Activated naive CD8-positive, alpha-beta T cell treated with anti-CD3 and anti-CD28 coated beads, Interleukin-2, amount 50 U/mL, for 16 hours (primary cell): ENCODE measurements at regions not wholly inside any gene's neighbourhood (a gene's known extent, or its start where the extent isn't known, plus 50 kb on each side); places are given as distances from the start of the nearest gene placed in this dataset.

Experiments used
- DNase-seq: peaks from one replicate; pipeline ENCODE4 v3.0.0-alpha.2; 2020; ENCODE audit warnings: low read depth, low spot score

DNA sequence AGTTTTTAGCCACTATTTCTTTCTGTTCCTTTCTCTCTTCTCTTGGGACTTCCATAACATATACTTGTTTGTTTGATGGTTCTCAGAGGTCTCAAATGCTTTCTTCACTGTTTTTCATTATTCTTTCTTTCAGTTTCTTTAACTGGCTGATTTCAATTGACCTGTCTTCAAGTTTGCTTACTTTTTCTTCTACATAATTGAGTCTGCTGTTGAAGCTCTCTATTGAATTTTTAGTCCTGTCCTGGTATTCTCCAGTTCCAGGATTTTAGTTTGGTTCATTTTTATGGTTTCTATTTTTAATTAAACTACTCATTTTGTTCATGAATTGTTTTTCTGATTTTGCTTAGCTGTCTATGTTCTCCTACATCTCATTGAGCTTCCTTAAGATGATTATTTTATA lies 1305.3 kb upstream of the CELF2 start:
- no peak for DNase-seq

DNA sequence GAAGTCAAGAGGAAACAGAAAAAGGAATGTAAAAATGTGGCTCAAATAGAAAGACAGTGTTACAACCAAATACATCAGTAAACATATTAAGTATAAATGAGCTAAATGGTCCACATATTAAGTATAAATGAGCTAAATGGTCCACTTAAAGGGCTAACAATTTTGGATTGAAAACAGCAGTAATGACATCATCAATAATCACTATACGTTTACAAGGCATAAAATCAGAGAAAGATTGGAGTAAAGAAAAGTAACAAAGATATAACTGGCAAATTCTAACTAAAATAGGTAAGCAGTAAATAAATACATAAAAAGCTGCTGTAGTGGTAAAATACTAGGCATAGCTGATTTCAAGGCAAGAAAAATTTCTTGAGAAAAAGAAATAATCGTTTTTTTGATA lies 1298.4 kb upstream of the CELF2 start:
- DNase-seq: no peak

DNA sequence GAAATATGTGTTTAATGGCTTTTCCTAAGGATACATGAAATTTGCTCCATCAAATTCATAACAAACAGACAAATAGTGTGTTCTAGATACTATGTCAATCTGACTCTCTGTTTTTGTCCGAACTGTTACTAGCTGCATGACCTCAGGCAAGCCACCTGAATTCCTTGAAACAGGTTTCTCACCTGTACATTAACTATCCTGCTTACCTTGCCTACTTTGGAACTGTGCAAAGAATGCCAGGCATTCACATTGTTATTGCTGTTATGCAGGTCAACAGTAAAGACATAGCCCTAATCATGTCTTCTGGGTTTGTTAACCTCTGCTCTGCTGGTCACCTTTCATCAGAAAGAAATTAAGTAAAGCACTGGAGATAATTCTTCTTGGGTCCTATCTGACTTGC lies 1283.9 kb upstream of the CELF2 start:
- DNase-seq: no peak

DNA sequence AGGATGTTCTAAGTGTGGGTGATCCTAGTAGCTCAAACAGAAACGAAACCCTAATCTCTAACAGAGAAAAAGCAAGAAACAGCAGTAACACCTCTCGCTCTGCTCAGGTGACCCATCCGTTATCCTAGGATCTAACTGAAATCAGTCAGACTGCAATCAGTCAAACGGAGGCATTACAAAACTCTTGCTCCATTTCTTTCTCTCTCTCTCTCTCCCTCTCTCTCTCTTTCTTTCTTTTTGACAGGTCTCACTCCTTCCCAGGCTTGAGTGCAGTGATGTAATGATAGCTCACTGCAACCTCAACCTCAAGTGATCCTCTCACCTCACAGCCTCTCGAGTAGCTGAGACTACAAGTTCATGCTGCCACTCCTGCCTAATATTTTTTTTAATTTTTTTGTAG lies 1283.5 kb upstream of the CELF2 start:
- DNase-seq: no peak

DNA sequence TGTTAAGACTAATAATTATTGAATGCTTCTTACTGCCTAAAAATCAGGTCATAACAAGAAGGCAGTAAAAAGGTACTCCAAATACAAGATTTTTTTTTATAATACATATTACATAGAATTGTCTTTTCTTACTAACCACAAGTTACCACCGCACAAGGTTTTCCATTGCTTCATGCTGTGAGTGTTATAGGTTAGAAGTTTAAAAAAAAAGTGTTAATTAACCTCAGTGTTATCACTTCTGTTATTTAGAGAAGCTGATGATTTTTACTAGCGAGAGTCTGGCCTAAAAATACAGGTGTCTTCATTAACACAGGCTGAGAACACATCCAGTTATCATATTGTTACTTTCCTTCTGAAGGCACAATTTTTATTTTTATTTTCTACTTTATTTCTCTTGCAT lies 1281.9 kb upstream of the CELF2 start:
- DNase-seq: no peak

DNA sequence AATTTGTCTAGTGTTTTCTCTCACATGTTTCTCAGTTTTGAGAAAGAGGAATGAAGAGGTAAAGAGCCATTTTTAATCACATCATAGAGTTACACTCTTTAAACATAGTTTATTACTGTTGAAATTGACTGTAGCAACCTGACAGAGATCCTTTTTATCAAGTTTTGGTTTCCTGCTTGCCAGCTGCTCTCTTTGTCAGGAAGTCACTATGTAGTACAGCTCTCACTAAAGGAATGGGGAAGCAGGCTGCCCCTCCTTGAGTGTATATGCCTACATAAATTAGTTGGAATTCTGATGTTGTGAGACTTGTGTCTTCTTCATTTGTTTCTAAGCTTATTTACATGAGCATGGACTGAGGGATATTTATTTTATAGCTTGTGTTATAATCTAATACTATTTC lies 1274.0 kb upstream of the CELF2 start:
- no peak for DNase-seq

DNA sequence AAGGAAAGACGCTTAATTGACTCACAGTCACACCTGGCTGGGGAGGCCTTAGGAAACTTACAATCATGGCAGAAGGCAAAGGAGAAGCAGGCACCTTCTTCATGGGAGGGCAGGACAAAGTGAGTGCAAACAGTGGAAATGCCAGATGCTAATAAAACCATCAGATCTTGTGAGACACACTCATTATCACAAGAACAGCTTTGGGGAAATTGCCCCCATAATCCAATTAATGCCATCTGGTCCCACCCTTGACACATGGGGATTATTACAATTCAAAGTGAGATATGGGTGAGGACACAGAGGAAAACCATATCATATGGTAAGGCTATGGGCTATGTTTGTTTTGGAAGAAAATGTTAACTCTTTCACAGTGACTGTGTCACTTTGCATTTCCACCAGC lies 1272.5 kb upstream of the CELF2 start:
- DNase-seq: no peak

DNA sequence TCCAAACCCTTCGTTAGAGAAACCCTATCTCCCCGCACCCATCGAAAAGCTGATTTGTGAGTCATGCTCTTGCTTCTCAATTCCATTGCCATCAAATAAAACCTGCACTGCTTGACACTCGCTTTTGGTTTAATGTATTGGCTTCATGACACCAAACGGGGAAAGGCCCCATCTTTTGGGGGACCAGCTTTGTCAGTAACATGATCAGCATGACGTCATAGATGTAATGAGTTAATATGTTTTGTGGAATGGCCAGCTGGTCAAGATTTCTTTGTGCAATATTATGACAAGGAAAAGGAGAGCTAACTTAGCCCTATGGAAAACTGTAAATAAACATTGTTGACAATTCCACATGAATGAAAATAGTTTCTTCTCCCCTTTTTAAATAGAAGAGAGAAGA lies 1260.5 kb upstream of the CELF2 start:
- no peak for DNase-seq

DNA sequence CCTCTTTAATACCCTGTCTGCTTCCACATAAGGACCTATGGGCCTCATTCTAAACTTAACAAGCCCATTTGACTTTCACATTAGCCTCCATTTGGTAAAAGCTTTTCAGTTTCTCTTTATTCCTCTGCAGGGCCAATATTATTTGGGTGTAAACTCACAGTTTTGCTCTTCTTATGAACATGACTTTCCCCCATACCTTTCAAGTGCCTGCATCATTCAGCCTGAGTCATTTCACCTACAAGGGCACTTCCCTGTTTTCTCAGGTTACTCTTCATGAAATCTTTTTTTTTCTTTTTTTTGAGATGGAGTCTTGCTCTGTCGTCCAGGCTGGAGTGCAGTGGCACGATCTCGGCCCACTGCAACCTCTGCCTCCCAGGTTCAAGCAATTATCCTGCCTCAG lies 1258.1 kb upstream of the CELF2 start:
- DNase-seq: no peak

DNA sequence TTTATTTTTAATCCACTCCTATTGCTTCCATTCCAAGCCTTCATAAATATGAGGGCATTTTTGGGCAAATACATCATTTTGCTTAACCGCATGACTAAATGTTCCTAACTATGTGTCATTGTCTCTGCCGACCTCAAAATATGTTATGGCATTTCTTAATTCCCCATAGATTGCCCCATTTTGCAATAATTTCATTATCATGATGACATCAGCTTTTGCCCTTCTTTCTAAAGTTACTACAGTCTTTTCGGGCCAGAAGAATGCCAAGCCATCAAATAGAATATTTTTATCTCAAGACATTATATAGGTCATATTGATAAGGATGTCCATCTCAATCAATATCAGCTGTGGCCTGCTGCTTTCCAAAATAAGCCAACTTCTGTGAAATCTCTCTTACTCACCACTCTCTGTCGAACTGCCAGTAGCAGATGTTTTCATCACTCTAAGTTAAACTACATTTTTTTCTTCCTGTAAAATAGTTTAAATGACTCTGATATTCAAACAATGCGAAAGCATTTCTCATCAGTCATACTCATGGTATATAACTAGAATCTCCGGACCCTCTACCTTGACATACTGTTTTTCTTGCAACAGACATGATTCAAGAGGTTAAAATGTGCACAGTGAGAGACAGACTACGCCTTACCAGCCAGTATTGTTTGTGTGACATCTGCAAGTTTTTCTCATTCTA lies 1254.6 kb upstream of the CELF2 start:
- no peak for DNase-seq

DNA sequence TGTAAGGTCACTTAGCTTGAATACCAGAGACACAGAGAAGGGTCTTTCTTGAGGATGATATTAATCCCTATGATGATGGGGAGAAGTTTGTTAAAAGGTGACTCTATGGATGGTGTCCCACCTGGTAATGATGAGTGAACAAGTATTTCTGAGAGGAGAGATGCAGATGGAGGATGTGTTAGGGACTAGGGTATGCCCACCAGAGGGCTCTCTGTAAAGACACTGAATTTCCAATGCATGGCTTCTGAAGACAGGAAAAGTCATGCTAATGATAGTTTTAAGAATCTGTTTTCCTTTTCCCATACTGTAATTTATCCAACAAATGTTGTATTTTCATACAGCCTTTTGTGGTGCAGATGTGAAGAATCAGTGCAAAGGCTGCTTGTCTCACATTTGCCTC lies 1250.9 kb upstream of the CELF2 start:
- DNase-seq: no peak

DNA sequence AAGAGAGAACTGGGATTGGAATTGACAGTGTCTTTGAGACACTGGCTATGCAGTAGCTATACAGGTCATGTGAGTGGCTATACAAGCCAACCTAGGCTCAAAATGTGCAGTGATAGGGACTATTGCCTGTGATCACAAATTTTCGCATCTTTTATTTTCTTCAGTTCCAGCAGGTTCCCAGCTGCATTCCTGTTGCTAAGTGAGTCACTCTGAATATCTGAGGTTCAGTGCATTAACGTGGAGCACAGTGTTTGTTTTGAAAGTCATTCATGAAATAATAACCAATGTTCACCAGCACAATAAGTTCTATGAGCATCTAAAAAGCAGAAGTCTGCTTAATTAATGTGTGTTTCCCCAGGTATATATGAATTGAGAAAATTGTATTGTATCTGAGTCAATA lies 1236.0 kb upstream of the CELF2 start:
- DNase-seq: no peak

DNA sequence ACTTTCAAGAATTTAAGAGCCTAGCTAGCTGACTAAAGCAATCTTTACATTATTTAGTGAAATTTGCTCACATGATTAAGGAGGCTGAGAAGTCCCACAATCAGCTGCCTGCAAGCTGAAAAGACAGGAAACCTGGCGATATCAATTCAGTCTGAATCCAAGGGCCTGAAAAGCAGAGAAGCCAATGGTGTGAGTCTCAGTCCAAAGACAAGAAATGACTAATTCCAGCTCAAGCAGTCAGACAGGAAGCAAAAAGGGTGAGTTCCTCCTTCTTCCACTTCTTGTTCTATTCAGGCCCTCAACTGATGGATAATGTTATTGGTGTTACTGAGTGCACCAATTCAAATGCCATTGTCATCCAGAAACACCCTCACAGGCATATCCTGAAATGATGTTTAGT lies 1231.6 kb upstream of the CELF2 start:
- DNase-seq: no peak

DNA sequence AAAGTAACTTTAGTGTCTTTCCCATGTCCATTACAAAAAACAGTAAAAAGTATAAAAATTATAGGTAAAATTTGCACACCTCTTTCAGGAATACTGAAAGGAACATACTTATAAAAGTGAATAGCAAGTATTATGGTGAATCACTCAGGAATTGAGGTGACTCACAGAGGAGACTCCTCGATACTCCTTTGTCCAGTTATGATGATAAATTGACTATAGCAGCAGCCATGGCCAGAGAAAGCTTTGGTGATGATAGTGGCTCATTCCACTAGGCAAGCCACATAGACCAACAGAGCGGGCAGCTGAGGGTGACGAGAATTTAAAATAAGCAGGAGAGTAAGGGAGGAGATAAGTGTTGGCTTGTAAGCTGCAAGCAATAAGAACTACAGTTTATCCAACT lies 1231.1 kb upstream of the CELF2 start:
- DNase-seq: no peak

DNA sequence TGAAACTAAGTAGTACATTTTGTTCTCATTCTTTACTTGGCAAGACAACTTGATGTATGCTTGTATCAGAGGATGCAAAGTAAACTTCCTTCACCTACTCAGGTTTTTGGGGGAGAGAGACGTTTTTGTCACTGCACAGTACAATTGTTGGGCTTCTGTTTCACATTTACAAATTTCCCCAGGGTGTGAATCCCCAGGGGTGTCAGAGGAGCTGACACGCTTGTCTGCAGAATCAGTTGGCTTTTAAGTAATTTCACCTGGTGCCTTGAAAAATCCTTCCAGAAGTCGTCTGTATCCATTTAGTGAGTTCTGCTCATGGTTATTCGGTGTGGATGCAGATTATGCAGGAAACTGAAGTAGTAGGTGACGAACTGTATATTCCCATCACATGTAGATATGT lies 1227.7 kb upstream of the CELF2 start:
- DNase-seq: no peak

DNA sequence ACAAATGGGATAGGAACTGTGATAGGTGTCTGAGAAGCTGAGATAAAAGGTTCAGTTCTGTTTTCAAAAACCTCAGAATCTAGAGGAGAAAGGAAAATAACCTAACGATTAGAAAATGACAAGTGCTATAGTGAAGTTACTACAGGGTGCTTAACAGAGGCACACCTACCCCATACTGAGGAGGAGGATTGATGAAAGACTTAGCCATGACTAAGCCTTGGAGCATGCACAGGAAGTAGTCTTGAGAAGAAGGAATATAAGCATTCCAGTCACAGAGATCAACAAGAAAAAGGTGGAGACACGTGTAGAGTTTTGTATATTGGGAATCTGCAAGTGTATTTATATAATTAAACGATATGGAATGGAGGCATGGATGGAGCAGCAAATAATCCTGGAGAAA lies 1225.5 kb upstream of the CELF2 start:
- DNase-seq: no peak

DNA sequence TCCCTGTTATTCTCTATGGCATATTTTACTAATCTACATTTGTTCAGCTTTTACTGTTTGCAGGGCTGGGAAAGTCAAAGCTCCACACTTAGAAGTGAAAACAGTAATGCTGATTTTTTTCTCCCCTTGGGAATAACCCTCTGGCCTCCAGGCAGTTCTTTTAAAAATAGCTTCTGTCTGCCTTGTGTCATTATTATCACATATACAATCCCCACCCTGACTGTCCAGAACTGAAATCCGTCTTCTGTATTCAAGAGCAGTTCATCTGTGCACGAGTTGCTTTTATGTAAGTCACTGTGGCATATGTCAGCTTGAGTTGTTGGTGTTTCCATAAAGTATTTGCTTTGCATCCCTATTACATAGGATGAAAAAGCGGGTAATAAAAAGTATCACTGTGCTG lies 1221.1 kb upstream of the CELF2 start:
- no peak for DNase-seq

DNA sequence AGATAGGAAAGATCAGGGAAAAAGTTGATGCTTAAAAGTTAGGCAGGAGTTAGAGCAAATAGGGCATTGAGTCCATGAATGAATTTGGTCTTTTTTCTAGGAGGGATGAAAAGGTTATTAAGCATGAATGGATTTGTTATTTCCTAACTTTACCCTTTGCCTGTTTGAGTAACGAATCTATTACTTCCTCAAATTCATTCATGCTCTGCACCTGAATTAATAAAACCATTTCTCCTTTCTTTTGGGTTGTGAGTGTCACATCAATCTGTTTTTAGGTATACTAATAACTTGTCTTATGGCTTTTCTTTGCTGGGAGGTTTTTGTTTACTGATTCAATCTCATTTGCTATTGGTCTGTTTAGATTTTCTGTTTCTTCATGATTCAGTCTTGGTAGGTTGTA lies 1217.7 kb upstream of the CELF2 start:
- DNase-seq: no peak

DNA sequence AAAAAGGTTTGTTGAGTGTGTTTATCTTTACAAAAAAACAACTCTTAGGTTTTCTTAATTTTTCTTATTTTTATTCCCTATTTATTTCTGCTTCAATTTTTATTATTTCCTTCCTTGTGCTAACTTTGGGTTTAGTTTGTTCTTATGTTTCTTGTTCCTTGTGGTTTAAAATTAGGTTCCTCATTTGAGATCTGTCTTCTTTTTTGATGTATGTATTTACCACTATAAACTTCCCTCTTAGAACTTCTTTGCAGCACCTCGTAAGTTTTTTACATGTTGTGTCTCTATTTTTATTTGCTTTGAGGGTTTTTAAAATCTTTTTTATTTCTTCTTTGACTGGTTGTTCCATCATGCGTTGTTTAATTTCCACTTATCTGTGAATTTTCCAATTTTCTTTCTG lies 1217.1 kb upstream of the CELF2 start:
- no peak for DNase-seq

DNA sequence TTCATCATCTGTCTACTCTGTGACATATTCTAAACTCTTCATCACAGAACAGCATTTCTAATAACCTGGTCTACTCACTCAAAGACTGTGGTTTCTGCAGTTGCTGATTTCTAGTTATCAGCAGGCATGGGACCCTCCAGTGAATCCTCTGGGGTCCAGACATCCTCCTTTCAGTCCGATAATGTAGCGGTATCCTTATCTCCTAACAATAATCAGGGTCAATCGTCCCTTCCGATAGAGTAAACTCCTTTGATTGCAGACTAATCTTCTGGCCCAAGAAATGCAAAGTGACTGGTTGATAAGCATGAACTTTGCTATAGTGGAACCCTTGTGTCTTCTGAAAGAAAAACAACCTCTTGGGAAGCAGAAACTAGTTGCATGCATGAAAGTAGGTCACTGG lies 1209.8 kb upstream of the CELF2 start:
- no peak for DNase-seq

DNA sequence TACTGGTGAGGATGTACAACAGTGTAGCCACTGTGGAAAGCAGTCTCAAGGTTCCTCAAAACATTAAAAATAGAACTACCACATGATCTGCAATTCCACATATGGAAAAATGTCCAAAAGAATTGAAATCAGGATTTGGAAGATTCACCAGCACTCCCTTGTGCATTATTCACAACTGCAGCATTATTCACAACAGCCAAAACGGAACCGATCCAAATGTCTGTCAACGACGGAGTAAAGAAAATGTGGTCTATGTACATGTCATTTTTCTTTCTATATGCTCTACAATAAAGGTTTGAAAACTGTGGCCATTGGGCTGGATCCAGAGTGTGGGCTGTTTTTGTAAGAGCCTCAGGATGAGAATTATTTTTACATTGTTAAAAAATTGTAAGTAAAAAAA lies 1206.1 kb upstream of the CELF2 start:
- DNase-seq: no peak

DNA sequence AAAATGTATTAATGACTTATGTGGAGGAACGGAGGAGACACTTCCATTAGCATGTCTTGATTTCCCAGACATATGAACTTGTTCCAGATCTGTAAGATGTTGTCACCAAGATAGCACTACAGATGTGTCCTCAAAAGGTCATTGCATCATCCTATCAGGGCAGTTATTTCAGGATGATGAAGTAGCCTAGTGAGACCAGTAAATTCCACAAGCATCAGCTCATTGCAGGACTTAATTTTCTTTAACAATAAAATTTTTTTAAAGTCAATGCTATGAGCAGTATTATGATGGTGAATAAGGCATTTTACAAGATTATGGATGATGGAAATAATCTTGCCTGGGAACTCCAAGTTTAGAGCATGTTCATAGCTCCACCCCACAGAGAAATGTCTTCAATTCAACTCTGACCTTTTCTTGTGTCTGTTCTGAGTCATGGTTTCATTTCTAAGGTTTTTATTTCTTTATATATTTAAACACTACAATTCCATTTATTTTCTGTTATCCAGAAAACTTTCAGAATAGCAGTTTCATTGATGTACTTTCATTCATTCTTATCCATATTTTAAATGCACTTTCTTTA lies 1203.3 kb upstream of the CELF2 start:
- DNase-seq: no peak

DNA sequence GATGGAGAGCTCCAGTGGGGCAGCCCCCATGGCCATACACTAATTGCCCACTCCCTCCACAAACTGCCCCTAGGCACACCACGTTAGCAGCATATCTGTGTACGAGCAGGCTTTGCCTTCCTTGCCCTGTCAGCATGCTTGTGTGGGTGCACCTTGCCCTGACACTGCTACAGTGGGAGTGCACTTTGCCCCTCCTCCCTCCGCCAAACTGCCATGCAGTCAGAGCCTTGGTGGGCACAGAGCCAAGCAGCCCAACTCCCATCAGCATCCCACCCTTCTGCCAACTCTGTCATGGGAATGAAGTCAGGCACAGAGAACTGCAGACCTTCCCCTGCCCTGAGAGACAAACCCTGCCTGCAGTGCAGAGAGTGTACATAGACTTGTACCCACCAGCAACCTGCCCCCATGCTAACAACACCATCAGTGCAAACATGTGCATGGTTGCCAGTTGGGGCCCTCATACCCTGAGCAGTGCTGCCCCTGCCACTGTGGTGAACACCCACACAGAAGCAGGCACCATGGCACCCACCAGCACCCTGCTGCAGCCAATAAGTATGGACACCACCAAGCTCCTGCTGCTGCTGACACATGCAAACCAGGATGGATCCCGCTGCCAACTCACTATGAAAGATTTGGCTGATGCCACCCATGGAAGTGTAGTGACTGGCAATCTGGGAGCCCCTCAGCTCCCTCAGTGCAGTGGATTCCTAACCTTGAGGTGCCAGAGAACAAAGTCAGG lies 1197.7 kb upstream of the CELF2 start:
- no peak for DNase-seq
